Activated CD8-positive, alpha-beta memory T cell treated with anti-CD3 and anti-CD28 coated beads for 1 hour (primary cell): ENCODE measurements at regions not wholly inside any gene's neighbourhood (a gene's known extent, or its start where the extent isn't known, plus 50 kb on each side); places are given as distances from the start of the nearest gene placed in this dataset.
"Not testable (repeated sequence)": the region's sequence is repeated elsewhere in the genome, so short reads cannot be mapped to it uniquely, and the experiment has no call there.

Experiments
- DNase-seq, 2 donors: peaks; one replicate each; pipeline ENCODE4 v3.0.0-alpha.2; 2020; ENCODE audit warnings: low read depth in 1 of 2; ENCODE audit errors: extremely low read depth in 1 of 2

GRCh38 chr18:41639218-41639617 is 315.8 kb upstream of the PIK3C3 start:
- DNase-seq = no peak

GRCh38 chr18:41631723-41632285 is 323.2 kb upstream of the PIK3C3 start:
- DNase-seq = not testable (repeated sequence)

GRCh38 chr18:41630232-41630886 is 324.7 kb upstream of the PIK3C3 start:
- DNase-seq = no peak

DNA sequence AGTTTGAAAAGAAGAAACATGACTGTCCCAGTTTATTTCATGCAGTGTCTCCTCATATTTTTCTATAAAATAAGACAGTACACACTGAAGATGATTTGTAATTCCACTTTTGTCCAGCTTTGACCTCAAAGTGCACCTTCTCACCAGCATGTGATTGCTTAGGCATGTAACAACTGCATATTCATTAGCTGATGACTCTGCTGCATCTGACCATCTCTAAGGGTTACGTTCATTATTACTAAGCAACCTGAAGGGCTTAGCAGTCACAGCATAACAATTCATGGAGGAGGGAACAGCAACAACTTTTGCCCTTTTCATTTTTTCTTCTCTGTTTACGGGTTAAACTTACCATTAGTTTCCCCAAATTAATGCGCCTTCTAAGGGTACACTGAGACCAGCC is 330.6 kb upstream of the PIK3C3 start:
- no peak for DNase-seq

GRCh38 chr18:41621177-41621576 is 333.9 kb upstream of the PIK3C3 start:
- DNase-seq = no peak

- DNase-seq = no peak
Observed at GRCh38 chr18:41618147-41618546, 336.9 kb upstream of the PIK3C3 start.

DNA sequence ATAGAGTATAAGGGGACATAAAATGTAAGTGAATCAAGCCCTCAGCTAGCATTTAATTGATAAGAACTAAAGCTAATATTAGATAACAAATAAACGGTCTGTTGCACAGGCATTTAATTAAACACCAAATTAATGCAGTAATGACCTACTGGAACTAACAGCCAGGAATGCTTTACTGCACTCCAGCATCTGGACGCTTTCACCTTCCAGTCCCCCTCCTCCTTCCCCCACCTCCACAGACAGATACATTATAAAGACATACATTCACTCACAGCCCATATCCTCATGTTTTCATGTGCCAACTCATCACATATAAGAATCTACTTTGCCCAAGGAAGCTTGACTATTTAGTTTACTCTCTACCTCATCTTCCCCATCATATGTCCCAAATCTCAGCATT is 337.4 kb upstream of the PIK3C3 start:
- DNase-seq = no peak

DNA sequence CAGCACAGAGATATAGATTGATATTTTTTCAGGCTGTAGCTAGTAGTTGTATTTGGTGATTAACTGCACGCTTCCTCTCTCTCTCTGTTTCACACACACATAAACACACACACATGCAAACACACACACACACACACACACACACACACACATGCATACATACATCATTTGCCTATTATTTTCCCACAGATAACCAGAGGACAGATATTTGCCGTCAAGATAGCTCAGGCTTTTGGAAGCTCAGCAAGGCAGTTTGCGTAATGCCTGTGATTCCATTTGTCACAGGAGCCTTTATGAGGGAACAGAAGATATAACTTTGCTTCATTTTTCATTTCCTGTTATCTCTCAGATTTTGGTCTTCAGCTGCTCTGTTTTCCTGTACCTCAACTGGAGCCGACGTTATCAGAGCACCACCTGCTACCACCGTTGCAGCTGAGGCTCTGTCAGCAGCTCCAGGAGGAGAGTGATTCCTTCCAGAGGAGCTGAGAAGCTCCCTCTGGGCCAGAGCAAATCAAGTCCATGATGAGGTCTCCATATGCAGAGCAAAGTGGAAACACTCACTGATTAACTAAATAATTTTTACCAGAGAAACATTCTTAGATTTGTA is 341.9 kb upstream of the PIK3C3 start:
- no peak for DNase-seq

DNA sequence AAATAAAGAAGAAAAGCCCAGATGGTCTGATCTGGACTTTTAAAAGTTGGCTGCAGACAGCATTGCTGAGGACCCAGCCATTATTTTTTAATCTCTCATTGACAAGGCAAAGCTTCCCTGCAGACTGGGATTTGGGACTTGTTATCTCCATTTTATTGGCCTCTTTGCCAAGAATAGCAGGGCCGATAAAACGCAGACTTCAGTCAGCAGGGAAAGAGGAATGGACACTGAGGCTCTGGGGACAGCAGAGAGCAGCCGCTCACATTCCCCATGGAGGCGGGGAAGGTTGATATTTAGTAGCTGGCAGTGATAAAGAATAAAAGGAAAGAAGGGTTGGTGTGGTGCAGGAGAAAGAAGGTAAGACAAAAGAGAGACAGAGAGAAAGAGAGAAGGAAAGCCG is 350.1 kb upstream of the PIK3C3 start:
- no peak for DNase-seq

DNA sequence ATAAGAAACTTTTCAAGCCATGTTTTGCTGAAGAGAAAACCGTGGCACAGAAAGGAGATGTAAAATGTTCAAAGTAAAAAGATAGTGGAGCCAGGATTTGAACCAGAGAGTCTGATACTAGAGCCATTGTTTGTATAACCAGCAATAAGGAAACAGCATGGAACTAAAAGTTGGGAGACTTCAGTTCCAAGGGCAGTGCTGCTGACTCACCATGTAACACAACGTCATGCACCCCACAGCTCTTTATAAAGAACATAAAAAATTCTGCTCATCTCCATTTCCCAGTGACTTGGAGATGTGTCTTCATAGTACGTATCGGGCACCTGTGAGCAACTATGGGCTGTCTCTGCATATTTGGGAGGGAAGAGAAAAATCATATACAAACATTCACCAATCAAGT is 353.0 kb upstream of the PIK3C3 start:
- DNase-seq = no peak

GRCh38 chr18:41600693-41601391 is 354.2 kb upstream of the PIK3C3 start:
- no peak for DNase-seq

DNA sequence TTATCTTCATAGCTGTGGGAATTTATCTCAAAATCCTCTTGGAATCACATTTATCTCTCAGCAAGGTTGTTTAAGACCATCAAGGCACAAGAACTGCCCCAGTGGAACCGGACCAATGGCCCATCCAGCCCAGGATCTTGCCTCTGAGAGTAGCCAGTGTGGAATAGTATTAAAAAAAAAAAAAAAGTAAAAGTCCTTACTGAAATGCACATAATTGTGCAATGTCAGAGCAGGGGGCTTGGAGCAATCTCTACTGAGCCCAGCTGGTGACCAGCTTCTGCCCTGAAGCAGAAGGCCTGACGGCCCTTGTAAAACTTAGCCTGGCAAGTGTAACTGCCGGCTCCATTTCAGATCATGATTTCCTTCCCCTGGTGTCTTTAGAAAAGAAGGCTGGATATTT is 355.6 kb upstream of the PIK3C3 start:
- no peak for DNase-seq

DNA sequence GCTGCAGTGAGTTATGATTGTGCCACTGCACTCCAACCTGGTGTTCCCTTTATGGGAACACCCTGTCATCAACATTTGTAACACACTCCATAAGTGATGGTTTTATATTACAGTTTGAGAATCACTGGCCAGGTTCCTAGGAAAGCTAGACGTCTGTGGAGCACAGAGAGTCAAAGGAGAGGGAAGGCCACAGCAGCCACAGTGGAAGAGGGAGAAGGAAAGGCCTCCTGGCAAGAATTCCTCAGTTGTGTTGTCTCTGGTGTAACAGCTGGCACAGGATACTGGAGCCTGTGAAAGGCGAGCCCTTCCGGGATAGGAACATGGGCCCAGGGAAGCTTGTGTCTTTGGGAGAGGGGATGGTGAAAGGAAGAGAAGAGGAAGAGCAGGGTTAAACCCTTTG is 360.5 kb upstream of the PIK3C3 start:
- no peak for DNase-seq

GRCh38 chr18:41593171-41593675 is 361.8 kb upstream of the PIK3C3 start:
- no peak for DNase-seq

DNA sequence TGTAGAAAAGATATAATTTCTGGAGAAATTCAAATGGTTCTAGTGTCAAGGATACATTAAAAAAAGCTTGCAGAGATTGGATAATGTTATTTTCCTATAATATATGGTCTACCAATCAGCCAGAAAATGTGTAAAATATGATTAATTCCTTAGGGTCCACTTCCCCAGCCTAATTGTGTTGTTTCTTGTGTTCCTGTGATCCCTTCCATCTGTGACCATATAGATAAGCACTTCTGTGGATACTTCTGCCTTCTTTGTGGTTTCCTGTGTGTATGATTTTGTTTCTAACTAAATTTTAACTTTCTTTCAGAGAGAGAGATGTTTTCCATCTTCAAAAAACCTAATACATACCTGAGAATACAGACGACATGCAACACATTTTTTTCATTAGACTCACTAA is 367.1 kb upstream of the PIK3C3 start:
- no peak for DNase-seq

GRCh38 chr18:41585512-41585911 is 369.5 kb upstream of the PIK3C3 start:
- DNase-seq = no peak

- DNase-seq = no peak
Observed at GRCh38 chr18:41579185-41579584, 375.8 kb upstream of the PIK3C3 start.

DNA sequence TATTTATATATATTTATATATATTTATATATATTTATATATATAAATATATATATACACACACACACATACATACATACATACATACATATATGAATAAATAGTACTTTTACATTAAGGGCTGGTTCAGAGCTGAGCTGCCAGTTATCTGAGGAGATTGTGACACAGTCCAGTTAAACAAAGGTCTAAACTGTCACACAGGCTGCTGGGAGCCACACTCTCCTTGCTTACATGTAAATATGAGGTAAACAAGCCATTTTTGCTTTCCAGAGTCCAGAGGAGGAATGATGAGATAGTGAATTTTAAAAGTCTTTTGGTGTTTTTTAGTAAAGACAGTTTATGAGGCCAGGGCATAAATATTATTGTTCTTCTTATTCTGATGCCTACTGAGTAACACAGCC is 377.5 kb upstream of the PIK3C3 start:
- no peak for DNase-seq

DNA sequence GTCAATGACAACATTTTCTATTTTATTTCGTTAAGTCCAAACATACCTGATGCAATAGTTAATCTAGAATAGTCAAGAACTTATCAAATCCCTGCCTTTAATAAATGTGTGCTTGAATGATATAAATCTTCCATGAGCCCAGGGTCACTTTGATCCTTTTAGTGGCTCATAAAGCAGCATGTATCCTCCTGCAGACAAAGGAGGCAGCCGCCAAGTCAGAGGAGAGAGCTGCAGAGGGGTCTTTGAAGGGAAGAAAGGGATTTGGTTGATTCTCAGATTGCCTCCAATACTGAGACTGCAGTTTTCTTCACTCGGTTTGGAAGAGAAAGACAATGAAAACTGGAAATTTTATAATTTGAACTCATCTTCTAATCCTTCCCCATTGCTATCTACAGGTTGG is 378.4 kb upstream of the PIK3C3 start:
- DNase-seq = no peak

DNA sequence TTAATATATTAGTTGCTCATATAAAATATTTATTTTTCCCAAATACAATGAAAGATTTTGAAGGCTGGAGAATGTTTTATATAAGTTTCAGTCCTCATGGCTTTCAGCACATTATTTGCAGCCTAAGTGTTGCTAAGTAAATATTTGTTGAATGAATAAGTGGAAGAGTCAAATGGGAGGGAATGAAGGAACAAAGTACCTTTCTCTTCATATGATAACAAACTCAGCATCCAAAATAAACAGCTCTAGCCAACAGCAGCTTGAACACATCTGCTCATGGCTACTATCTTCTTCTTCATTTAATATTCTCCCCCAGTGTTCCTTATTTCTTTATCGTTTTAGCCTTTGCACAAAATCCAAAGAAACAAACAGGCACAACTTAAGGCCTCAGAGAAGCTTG is 385.2 kb upstream of the PIK3C3 start:
- DNase-seq = no peak

- DNase-seq = no peak
Observed at GRCh38 chr18:41561961-41562360, 393.1 kb upstream of the PIK3C3 start.

DNA sequence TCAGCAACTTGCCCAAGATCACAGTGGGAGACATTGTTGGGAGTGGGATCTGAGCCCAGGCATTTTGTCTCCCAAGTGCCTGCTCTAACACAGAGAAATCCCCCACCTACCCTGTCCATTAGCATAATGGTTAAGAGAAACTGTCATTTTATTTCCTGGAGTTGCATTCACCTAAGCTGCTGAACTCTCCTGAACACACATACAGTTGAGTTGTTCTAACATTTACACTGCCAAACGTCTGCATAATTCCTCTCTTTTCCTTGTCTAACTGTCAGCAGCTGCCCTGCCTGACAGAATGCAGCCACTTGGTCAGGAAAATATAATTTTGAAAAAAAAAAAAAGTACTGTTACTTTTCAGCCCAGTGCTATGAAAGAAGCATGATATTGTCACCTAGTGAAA is 396.3 kb upstream of the PIK3C3 start:
- no peak for DNase-seq
